Endodermal cell (in vitro differentiated cells): ENCODE measurements at regions not wholly inside any gene's neighbourhood (a gene's known extent, or its start where the extent isn't known, plus 50 kb on each side); places are given as distances from the start of the nearest gene placed in this dataset.

ENCODE experiments used
- DNase-seq: peaks from one replicate; pipeline ENCODE4 v3.0.0-alpha.2; 2017
- H3K27ac ChIP-seq: 2 replicates; pipeline ENCODE4 v1.5.1; 2013; ENCODE audit warnings: mild to moderate bottlenecking, low read depth, low read length, moderate library complexity
- H3K27me3 ChIP-seq: 2 replicates; pipeline ENCODE4 v1.6.1; 2013; ENCODE audit warnings: mild to moderate bottlenecking, low read length, moderate library complexity; ENCODE audit not compliant: insufficient read depth, control insufficient read depth, poor library complexity, severe bottlenecking
- H3K36me3 ChIP-seq: 2 replicates; pipeline ENCODE4 v1.7.0; 2013; ENCODE audit warnings: mild to moderate bottlenecking, low read length, moderate library complexity; ENCODE audit not compliant: control insufficient read depth, insufficient read depth
- H3K4me1 ChIP-seq: one replicate; pipeline ENCODE4 v1.7.0; 2013; ENCODE audit warnings: low read length; ENCODE audit not compliant: control insufficient read depth, insufficient read depth
- H3K4me3 ChIP-seq: 2 replicates; pipeline ENCODE4 v1.5.1; 2013; ENCODE audit warnings: mild to moderate bottlenecking, low read length, moderate library complexity
- H3K9ac ChIP-seq: 2 replicates; pipeline ENCODE4 v1.6.1; 2013; ENCODE audit warnings: mild to moderate bottlenecking, low read length, moderate library complexity; ENCODE audit not compliant: poor library complexity, severe bottlenecking; ENCODE audit errors: extremely low read depth
- H3K9me3 ChIP-seq: 2 replicates; pipeline ENCODE4 v1.6.1; 2013; ENCODE audit warnings: mild to moderate bottlenecking, low read length, moderate library complexity; ENCODE audit not compliant: control insufficient read depth
- H3K27ac Mint-ChIP-seq: 2 replicates; pipeline ENCODE4 v1.8.0; 2020; ENCODE audit warnings: mixed read lengths
- H3K27me3 Mint-ChIP-seq: 2 replicates; pipeline ENCODE4 v1.8.0; 2021; ENCODE audit warnings: mild to moderate bottlenecking, mixed read lengths; ENCODE audit not compliant: insufficient read depth
- H3K36me3 Mint-ChIP-seq: 2 replicates; pipeline ENCODE4 v1.8.0; 2020; ENCODE audit warnings: low read depth, mixed read lengths
- H3K4me1 Mint-ChIP-seq: 2 replicates; pipeline ENCODE4 v1.8.0; 2020; ENCODE audit warnings: mixed read lengths
- H3K4me3 Mint-ChIP-seq: 2 replicates; pipeline ENCODE4 v1.8.0; 2020; ENCODE audit warnings: mild to moderate bottlenecking, moderate library complexity, mixed read lengths
- H3K9me3 Mint-ChIP-seq: 2 replicates; pipeline ENCODE4 v1.8.0; 2020; ENCODE audit warnings: mild to moderate bottlenecking, mixed read lengths
- CTCF ChIP-seq: fragments of 200-600 bp; sonication (generic); conservative IDR thresholded peaks from 2 replicates; pipeline ENCODE4 v1.5.0; 2021; ENCODE audit warnings: antibody characterized with exemption, mild to moderate bottlenecking
- WGBS, 2 experiments: methylation state at CpG; one replicate each; pipeline versions ENCODE4 v1.1.5 to v1.1.7; 2013; ENCODE audit warnings: missing lambda C conversion rate in 2 of 2, mixed read lengths in 1 of 2; ENCODE audit not compliant: insufficient coverage in 1 of 2, insufficient read length in 1 of 2; 5-methylcytosine and 5-hydroxymethylcytosine counted together

GRCh38 chr1:238790882-238791281 is 595.5 kb upstream of the CHRM3 start:
- no peaks in the 10 kb centered on the region for H3K36me3 ChIP-seq
- Mint-ChIP-seq H3K4me1 (no peaks in the 10 kb centered on the region), H3K4me3 (no peak overlapping the region), H3K36me3 (no peaks in the 10 kb centered on the region), H3K9me3 (no peaks in the 10 kb centered on the region), H3K27me3 (no peaks in the 10 kb centered on the region), H3K27ac (no peak overlapping the region)
- TF ChIP-seq CTCF, result no peak
- H3K4me3 ChIP-seq, result no peak overlapping the region
- no peaks in the 10 kb centered on the region for H3K9me3 ChIP-seq
- H3K9ac ChIP-seq, result no peak overlapping the region
- WGBS, 2 experiments, result 90 to 98% methylated on average over 4 of the region's 4 CpGs
- H3K4me1 ChIP-seq, result no peaks in the 10 kb centered on the region
- H3K27me3 ChIP-seq, result no peaks in the 10 kb centered on the region
- no peak overlapping the region for H3K27ac ChIP-seq
- no peak for DNase-seq

GRCh38 chr1:238789916-238790667 is 596.3 kb upstream of the CHRM3 start:
- no peak overlapping the region for H3K27ac ChIP-seq
- peak; percentile 72 for TF ChIP-seq CTCF
- H3K27me3 ChIP-seq, result no peaks in the 10 kb centered on the region
- Mint-ChIP-seq H3K4me1 (no peaks in the 10 kb centered on the region), H3K27me3 (no peaks in the 10 kb centered on the region), H3K27ac (no peak overlapping the region), H3K36me3 (no peaks in the 10 kb centered on the region), H3K4me3 (no peak overlapping the region), H3K9me3 (no peaks in the 10 kb centered on the region)
- WGBS, 2 experiments, result 86 to 87% methylated on average over 3 to 5 of the region's 6 CpGs
- peak; percentile 73 for DNase-seq
- no peaks in the 10 kb centered on the region for H3K9me3 ChIP-seq
- no peak overlapping the region for H3K4me3 ChIP-seq
- H3K9ac ChIP-seq, result no peak overlapping the region
- no peaks in the 10 kb centered on the region for H3K4me1 ChIP-seq
- H3K36me3 ChIP-seq, result no peaks in the 10 kb centered on the region

- H3K4me1 ChIP-seq, result no peaks in the 10 kb centered on the region
Observed at GRCh38 chr1:238787471-238787870, 598.9 kb upstream of the CHRM3 start.

More at GRCh38 chr1:238787471-238787870, 598.9 kb upstream of the CHRM3 start:
- 87 to 95% methylated on average over 5 of the region's 5 CpGs for WGBS, 2 experiments
- Mint-ChIP-seq H3K27me3 (no peaks in the 10 kb centered on the region), H3K27ac (no peak overlapping the region), H3K36me3 (no peaks in the 10 kb centered on the region), H3K4me1 (no peaks in the 10 kb centered on the region), H3K9me3 (no peaks in the 10 kb centered on the region), H3K4me3 (no peak overlapping the region)
- H3K36me3 ChIP-seq, result no peaks in the 10 kb centered on the region
- H3K27ac ChIP-seq, result no peak overlapping the region
- no peak for TF ChIP-seq CTCF
- no peaks in the 10 kb centered on the region for H3K9me3 ChIP-seq
- no peak overlapping the region for H3K9ac ChIP-seq
- no peaks in the 10 kb centered on the region for H3K27me3 ChIP-seq
- no peak overlapping the region for H3K4me3 ChIP-seq
- DNase-seq, result no peak
